ENCODE measurements at regions not wholly inside any gene's neighbourhood (a gene's known extent, or its start where the extent isn't known, plus 50 kb on each side); places are given as distances from the start of the nearest gene placed in this dataset.

- H3K27me3 ChIP-seq (ENCODE audit: control insufficient read depth, insufficient read depth, low read length): peaks cover 3% of the 10 kb centered on the region
- H3K4me1 ChIP-seq (ENCODE audit: control insufficient read depth, insufficient read depth, low read length): peaks cover 2% of the 10 kb centered on the region
- no peaks in the 10 kb centered on the region for H3K9me3 ChIP-seq (ENCODE audit: control insufficient read depth, insufficient read depth, low read length)
- no peaks in the 10 kb centered on the region for H3K36me3 ChIP-seq (ENCODE audit: control insufficient read depth, insufficient read depth, low read length)
- no peak overlapping the region for H3K4me3 ChIP-seq (ENCODE audit: low read depth, low read length)
- no peak overlapping the region for H3K9ac ChIP-seq (ENCODE audit: low read depth, low read length)
Observed at GRCh38 chr9:108058135-108058814, 568.7 kb upstream of the KLF4 start.

DNA sequence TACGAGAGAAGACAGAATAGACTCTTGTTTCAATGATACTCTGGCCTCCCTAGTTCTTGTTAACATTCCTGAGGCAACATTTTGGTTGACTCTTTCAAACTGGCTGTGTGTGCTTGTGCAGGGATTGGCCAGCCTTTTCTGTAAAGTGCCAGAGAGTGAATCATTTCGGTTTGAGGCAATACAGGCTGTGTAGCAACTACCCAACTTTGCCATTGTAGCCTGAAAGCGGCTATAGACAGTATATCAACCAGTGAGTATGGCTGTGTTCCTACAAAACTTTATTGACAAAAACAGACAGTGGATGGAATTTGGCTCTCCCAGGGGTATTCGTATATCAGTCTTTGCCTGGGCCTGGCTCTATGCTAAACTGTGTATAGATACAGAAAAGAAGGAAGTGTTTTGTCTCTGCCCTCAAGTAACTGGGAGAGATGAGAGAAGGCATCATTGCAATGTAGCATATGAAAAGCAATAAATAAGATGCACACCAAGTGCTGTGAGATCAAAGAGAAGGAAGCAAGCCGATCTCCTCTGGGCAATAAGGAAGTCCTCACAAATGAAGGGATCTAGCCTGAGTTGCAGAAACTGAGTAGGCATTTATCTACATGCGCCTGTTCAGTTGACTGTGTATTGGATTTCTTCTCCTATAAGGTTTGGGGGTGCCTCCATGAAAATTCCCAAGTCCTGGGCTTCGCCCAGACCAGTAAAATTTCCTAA is 568.0 kb upstream of the KLF4 start:
- Histone ChIP-seq H3K36me3 (ENCODE audit: control insufficient read depth, insufficient read depth, low read length) (no peaks in the 10 kb centered on the region), H3K9ac (ENCODE audit: low read depth, low read length) (no peak overlapping the region), H3K4me3 (ENCODE audit: low read depth, low read length) (no peak overlapping the region)

DNA sequence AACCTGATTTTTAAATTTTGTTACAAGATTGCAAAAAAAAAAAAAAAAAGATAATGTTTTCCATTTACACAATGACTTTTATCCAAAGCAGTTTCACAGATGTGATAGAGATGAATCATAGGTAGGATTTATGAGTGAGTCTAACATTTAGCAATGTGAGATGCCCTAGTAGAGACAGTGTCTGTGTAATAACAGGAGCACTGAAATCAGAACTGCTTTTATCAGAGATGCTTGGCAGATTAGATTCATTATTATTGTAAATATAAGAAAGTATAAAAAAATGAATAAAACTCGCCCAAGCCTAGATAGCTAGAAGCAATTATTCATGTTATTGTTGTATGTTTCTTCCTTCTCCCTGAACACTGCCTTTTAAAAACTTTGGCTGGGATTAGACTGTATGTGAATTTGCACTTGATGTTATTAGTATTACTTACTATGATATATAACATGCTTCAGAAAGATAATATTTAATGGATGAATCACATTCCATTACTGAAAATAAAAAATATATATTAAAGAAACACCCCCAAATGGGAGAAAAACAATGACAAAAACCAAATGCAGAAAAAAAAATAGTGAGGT is 567.3 kb upstream of the KLF4 start:
- Histone ChIP-seq H3K9me3 (ENCODE audit: control insufficient read depth, insufficient read depth, low read length) (no peaks in the 10 kb centered on the region), H3K4me3 (ENCODE audit: low read depth, low read length) (no peak overlapping the region), H3K27me3 (ENCODE audit: control insufficient read depth, insufficient read depth, low read length) (peaks cover 3% of the 10 kb centered on the region), H3K36me3 (ENCODE audit: control insufficient read depth, insufficient read depth, low read length) (no peaks in the 10 kb centered on the region), H3K4me1 (ENCODE audit: control insufficient read depth, insufficient read depth, low read length) (peaks cover 11% of the 10 kb centered on the region), H3K9ac (ENCODE audit: low read depth, low read length) (no peak overlapping the region)

More for the DNA sequence above, 568.0 kb upstream of the KLF4 start:
- H3K27me3 ChIP-seq (ENCODE audit: control insufficient read depth, insufficient read depth, low read length): peaks cover 3% of the 10 kb centered on the region
- H3K9me3 ChIP-seq (ENCODE audit: control insufficient read depth, insufficient read depth, low read length): no peaks in the 10 kb centered on the region
- peaks cover 9% of the 10 kb centered on the region for H3K4me1 ChIP-seq (ENCODE audit: control insufficient read depth, insufficient read depth, low read length)

GRCh38 chr9:108056084-108056804 is 566.7 kb upstream of the KLF4 start:
- H3K4me1 ChIP-seq (ENCODE audit: control insufficient read depth, insufficient read depth, low read length): peaks cover 11% of the 10 kb centered on the region
- no peak overlapping the region for H3K9ac ChIP-seq (ENCODE audit: low read depth, low read length)
- no peak overlapping the region for H3K4me3 ChIP-seq (ENCODE audit: low read depth, low read length)
- H3K9me3 ChIP-seq (ENCODE audit: control insufficient read depth, insufficient read depth, low read length): no peaks in the 10 kb centered on the region
- H3K27me3 ChIP-seq (ENCODE audit: control insufficient read depth, insufficient read depth, low read length): peaks cover 3% of the 10 kb centered on the region
- no peaks in the 10 kb centered on the region for H3K36me3 ChIP-seq (ENCODE audit: control insufficient read depth, insufficient read depth, low read length)

DNA sequence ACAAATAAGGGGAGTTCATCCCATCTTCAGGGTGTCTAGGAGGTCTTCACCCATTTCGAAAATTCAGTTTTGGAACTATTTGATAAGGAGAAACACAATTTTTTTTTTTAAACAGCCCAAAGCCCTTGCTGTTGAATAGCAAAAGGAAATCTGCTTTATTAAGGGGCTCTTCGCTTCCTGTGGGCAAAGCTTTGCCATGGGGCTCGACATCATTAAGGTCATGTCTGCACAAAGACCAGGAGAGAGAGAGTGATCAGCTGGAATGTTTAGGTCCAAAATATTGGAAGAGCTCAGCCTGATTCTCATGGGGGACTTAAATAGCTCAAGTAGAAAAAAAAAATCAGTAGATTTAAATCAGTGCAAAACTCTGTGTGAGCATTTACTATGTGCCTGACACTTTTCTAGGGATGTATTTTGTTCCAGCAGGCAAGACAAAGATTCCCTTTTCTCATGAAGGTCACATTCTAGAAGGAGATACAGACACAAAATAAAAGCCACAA is 564.6 kb upstream of the KLF4 start:
- Histone ChIP-seq H3K4me3 (ENCODE audit: low read depth, low read length) (no peak overlapping the region), H3K27me3 (ENCODE audit: control insufficient read depth, insufficient read depth, low read length) (peaks cover 3% of the 10 kb centered on the region), H3K36me3 (ENCODE audit: control insufficient read depth, insufficient read depth, low read length) (no peaks in the 10 kb centered on the region), H3K4me1 (ENCODE audit: control insufficient read depth, insufficient read depth, low read length) (peaks cover 11% of the 10 kb centered on the region), H3K9me3 (ENCODE audit: control insufficient read depth, insufficient read depth, low read length) (no peaks in the 10 kb centered on the region), H3K9ac (ENCODE audit: low read depth, low read length) (no peak overlapping the region)

- peaks cover 11% of the 10 kb centered on the region for H3K4me1 ChIP-seq (ENCODE audit: control insufficient read depth, insufficient read depth, low read length)
Observed at GRCh38 chr9:108053555-108054061, 564.0 kb upstream of the KLF4 start.

DNA sequence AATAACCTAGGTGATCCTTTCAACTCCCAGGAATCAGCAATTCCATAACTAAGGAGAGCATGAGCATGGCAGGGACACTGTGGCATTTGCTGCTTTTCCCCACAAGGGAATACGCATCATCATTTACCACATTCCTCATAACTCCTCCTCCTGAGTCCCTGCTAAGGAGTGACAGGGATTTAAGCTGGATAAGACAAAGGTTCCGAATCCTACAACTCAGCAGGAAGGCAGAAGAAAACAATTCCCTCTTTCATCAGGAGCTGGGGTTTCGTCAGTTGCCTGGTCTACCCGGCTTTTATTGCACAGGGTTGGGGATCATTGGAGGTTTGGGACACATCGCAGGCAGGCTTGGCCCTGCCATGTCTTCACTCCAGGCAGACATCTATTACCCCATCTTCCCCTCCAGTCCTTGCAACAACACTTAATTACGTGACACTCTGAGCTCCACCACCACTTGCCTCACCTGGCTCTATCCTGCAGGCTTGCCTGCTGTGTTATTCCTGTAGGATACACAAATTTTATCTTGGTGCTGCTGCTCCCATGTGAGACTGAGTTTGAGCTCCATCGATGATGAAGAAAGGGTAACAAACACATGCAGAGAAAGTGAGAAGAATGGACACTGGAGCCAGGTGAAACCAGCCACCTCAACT is 563.0 kb upstream of the KLF4 start:
- no peaks in the 10 kb centered on the region for H3K36me3 ChIP-seq (ENCODE audit: control insufficient read depth, insufficient read depth, low read length)
- peaks cover 3% of the 10 kb centered on the region for H3K27me3 ChIP-seq (ENCODE audit: control insufficient read depth, insufficient read depth, low read length)
- no peak overlapping the region for H3K9ac ChIP-seq (ENCODE audit: low read depth, low read length)
- no peaks in the 10 kb centered on the region for H3K9me3 ChIP-seq (ENCODE audit: control insufficient read depth, insufficient read depth, low read length)
- H3K4me3 ChIP-seq (ENCODE audit: low read depth, low read length): no peak overlapping the region
- peaks cover 11% of the 10 kb centered on the region for H3K4me1 ChIP-seq (ENCODE audit: control insufficient read depth, insufficient read depth, low read length)

More at GRCh38 chr9:108053555-108054061, 564.0 kb upstream of the KLF4 start:
- Histone ChIP-seq H3K36me3 (ENCODE audit: control insufficient read depth, insufficient read depth, low read length) (no peaks in the 10 kb centered on the region), H3K9ac (ENCODE audit: low read depth, low read length) (no peak overlapping the region), H3K27me3 (ENCODE audit: control insufficient read depth, insufficient read depth, low read length) (peaks cover 3% of the 10 kb centered on the region), H3K4me3 (ENCODE audit: low read depth, low read length) (no peak overlapping the region), H3K9me3 (ENCODE audit: control insufficient read depth, insufficient read depth, low read length) (no peaks in the 10 kb centered on the region)

GRCh38 chr9:108050894-108051293 is 561.3 kb upstream of the KLF4 start:
- H3K36me3 ChIP-seq (ENCODE audit: control insufficient read depth, insufficient read depth, low read length): no peaks in the 10 kb centered on the region
- peaks cover 3% of the 10 kb centered on the region for H3K27me3 ChIP-seq (ENCODE audit: control insufficient read depth, insufficient read depth, low read length)
- H3K4me3 ChIP-seq (ENCODE audit: low read depth, low read length): no peak overlapping the region
- H3K4me1 ChIP-seq (ENCODE audit: control insufficient read depth, insufficient read depth, low read length): peaks cover 11% of the 10 kb centered on the region
- no peaks in the 10 kb centered on the region for H3K9me3 ChIP-seq (ENCODE audit: control insufficient read depth, insufficient read depth, low read length)
- H3K9ac ChIP-seq (ENCODE audit: low read depth, low read length): no peak overlapping the region

DNA sequence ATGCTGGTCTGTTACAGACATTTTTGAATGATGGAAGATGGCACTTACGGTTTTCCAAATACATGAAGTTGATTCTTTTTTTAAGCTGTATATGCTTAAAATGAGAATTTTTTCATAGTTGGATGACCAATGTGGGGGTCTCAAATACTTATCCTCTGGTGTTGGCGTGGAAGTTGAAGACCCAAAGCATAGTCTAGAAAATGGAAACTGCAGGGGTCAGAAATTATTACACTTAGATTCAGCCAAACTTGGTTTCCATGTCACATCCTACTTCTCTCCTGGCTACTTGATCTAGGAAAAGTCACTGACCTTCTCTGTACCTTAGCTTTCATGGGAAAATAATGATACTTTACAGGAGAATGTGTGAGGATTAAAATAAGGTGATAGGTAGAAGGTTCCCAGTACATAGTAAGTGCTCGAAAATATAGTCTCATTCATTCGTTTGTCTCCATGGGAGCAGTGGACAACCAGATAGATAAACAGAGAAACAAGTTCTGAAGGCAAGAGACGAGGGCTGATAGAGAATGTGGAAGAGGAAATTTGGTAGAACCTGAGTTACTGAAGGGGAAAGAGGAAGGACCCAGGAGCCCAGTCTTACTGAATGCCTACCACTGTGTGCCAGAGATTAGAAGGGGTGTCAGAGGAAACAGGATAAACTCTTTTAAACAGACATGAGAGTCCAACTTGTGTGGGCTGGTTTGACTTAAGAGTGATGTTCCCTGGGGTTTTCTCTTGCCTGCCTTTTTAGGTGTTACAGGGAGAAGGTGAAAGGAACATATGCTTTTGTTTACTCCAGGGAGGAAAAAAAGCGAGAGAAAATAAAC is 560.3 kb upstream of the KLF4 start:
- Histone ChIP-seq H3K9ac (ENCODE audit: low read depth, low read length) (no peak overlapping the region), H3K9me3 (ENCODE audit: control insufficient read depth, insufficient read depth, low read length) (no peaks in the 10 kb centered on the region), H3K27me3 (ENCODE audit: control insufficient read depth, insufficient read depth, low read length) (peaks cover 3% of the 10 kb centered on the region), H3K4me1 (ENCODE audit: control insufficient read depth, insufficient read depth, low read length) (peaks cover 11% of the 10 kb centered on the region), H3K4me3 (ENCODE audit: low read depth, low read length) (no peak overlapping the region), H3K36me3 (ENCODE audit: control insufficient read depth, insufficient read depth, low read length) (no peaks in the 10 kb centered on the region)

DNA sequence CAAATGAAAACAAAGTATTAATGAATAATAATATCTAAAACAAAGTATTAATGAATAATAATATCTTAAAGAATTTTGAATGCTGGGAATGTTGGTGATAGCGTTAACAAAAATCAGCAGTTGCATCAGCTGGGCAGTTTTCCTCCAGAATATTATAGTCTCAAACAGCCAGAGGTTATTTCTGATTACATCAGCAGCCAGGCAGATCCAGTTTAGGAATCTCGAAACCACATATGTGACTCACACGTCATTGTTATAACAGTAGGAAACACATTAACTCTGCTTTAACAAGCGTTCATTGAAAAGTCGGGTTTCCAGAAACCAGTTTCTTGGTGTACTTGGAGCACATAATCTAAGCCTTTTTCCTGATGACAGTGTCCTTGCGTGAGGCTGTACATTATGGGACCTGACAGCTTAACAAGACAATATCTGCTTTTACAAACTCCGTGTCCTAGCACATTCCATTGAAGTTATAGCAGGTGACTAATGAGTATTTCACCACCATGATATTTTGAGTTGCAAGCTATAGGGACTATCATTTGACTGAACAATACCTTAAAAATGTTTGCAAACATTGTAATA is 559.5 kb upstream of the KLF4 start:
- Histone ChIP-seq H3K27me3 (ENCODE audit: control insufficient read depth, insufficient read depth, low read length) (no peaks in the 10 kb centered on the region), H3K4me3 (ENCODE audit: low read depth, low read length) (no peak overlapping the region), H3K36me3 (ENCODE audit: control insufficient read depth, insufficient read depth, low read length) (no peaks in the 10 kb centered on the region), H3K9me3 (ENCODE audit: control insufficient read depth, insufficient read depth, low read length) (no peaks in the 10 kb centered on the region), H3K9ac (ENCODE audit: low read depth, low read length) (no peak overlapping the region), H3K4me1 (ENCODE audit: control insufficient read depth, insufficient read depth, low read length) (peaks cover 11% of the 10 kb centered on the region)

Measured in iPS-15b (cell line).